ENCODE measurements at regions not wholly inside any gene's neighbourhood (a gene's known extent, or its start where the extent isn't known, plus 50 kb on each side); places are given as distances from the start of the nearest gene placed in this dataset.
A peak's percentile ranks its signal among the peaks of the same experiment; 100 is the strongest.

GRCh38 chr2:166716968-166717367 lies 171.3 kb upstream of the XIRP2 start:
- TF ChIP-seq JUNB (IDR thresholded peaks at IDR 0.05; ENCODE audit: unreplicated experiment) (no peak), ETS1 (IDR thresholded peaks at IDR 0.05) (no peak), ZNF114 (CRISPR knock-in tag; IDR thresholded peaks at IDR 0.05) (no peak), STAT1 (IDR thresholded peaks at IDR 0.05; ENCODE audit: unreplicated experiment) (no peak)
- no peaks in the 10 kb centered on the region for H3K4me1 Mint-ChIP-seq

GRCh38 chr2:166700079-166700478 lies 188.2 kb upstream of the XIRP2 start:
- H4K20me1 ChIP-seq (replicated peaks; ENCODE audit: insufficient read depth), result no peaks in the 10 kb centered on the region
- H3K4me2 ChIP-seq, result no peak overlapping the region
- no peaks in the 10 kb centered on the region for H3F3A ChIP-seq (replicated peaks; ENCODE audit: low read depth)
- Mint-ChIP-seq H3K9me3 (no peaks in the 10 kb centered on the region), H3K36me3 (ENCODE audit: low read depth) (no peaks in the 10 kb centered on the region), H3K27me3 (ENCODE audit: insufficient read depth, low read depth, poor library complexity) (no peaks in the 10 kb centered on the region), H3K4me3 (no peak overlapping the region), H3K27ac (no peak overlapping the region), H3K4me1 (no peaks in the 10 kb centered on the region)
- H3K79me2 ChIP-seq (replicated peaks; ENCODE audit: insufficient read depth), result no peaks in the 10 kb centered on the region
- H3K36me3 ChIP-seq (ENCODE audit: insufficient read depth), result no peaks in the 10 kb centered on the region
- ATAC-seq (no peak), DNase-seq (ENCODE audit: low spot score) (peak; percentile 2)
- no peaks in the 10 kb centered on the region for H3K27me3 ChIP-seq (ENCODE audit: insufficient read depth)
- no peaks in the 10 kb centered on the region for H3K9me2 ChIP-seq (ENCODE audit: insufficient read depth)
- H3K4me1 ChIP-seq (ENCODE audit: insufficient read depth), result no peaks in the 10 kb centered on the region
- no peak overlapping the region for H2AFZ ChIP-seq
- no peak overlapping the region for H3K27ac ChIP-seq (ENCODE audit: low read depth)
- TF ChIP-seq CTCF (conservative IDR thresholded peaks at IDR 0.05; ENCODE audit: low read depth in 2 of 2) (peak in 1 of 2 experiments; percentile 48; a peak in 3 of 4 replicates), ETS1 (IDR thresholded peaks at IDR 0.05) (no peak)
- no peak overlapping the region for H3K4me3 ChIP-seq

More at GRCh38 chr2:166716968-166717367, 171.3 kb upstream of the XIRP2 start:
- Histone ChIP-seq H2AFZ (no peak overlapping the region), H3K9me2 (ENCODE audit: insufficient read depth) (no peaks in the 10 kb centered on the region), H3K4me1 (ENCODE audit: insufficient read depth) (no peaks in the 10 kb centered on the region), H4K20me1 (replicated peaks; ENCODE audit: insufficient read depth) (no peaks in the 10 kb centered on the region), H3K4me3 (no peak overlapping the region), H3K79me2 (replicated peaks; ENCODE audit: insufficient read depth) (no peaks in the 10 kb centered on the region), H3K27ac (ENCODE audit: low read depth) (no peak overlapping the region), H3F3A (replicated peaks; ENCODE audit: low read depth) (no peaks in the 10 kb centered on the region), H3K27me3 (ENCODE audit: insufficient read depth) (no peaks in the 10 kb centered on the region), H3K36me3 (ENCODE audit: insufficient read depth) (no peaks in the 10 kb centered on the region), H3K4me2 (no peak overlapping the region)
- H3K27ac Mint-ChIP-seq, result no peak overlapping the region
- no peak overlapping the region for H3K4me3 Mint-ChIP-seq
- DNase-seq (ENCODE audit: low spot score) (no peak), ATAC-seq (no peak)
- H3K9me3 Mint-ChIP-seq, result peaks cover 7% of the 10 kb centered on the region
- no peaks in the 10 kb centered on the region; the same call in 2 of the 3 replicates for H3K36me3 Mint-ChIP-seq (ENCODE audit: low read depth)
- peaks cover 2% of the 10 kb centered on the region for H3K27me3 Mint-ChIP-seq (ENCODE audit: insufficient read depth, low read depth, poor library complexity)

- Mint-ChIP-seq H3K36me3 (ENCODE audit: low read depth) (no peaks in the 10 kb centered on the region), H3K4me1 (no peaks in the 10 kb centered on the region), H3K27ac (no peak overlapping the region), H3K4me3 (no peak overlapping the region), H3K27me3 (ENCODE audit: insufficient read depth, low read depth, poor library complexity) (no peaks in the 10 kb centered on the region), H3K9me3 (no peaks in the 10 kb centered on the region; the same call in 2 of the 3 replicates)
- Histone ChIP-seq H3F3A (replicated peaks; ENCODE audit: low read depth) (no peaks in the 10 kb centered on the region), H3K27ac (ENCODE audit: low read depth) (no peak overlapping the region), H3K27me3 (ENCODE audit: insufficient read depth) (no peaks in the 10 kb centered on the region), H2AFZ (no peak overlapping the region), H3K79me2 (replicated peaks; ENCODE audit: insufficient read depth) (no peaks in the 10 kb centered on the region), H3K4me1 (ENCODE audit: insufficient read depth) (no peaks in the 10 kb centered on the region), H3K4me2 (no peak overlapping the region), H3K4me3 (no peak overlapping the region), H3K36me3 (ENCODE audit: insufficient read depth) (no peaks in the 10 kb centered on the region), H3K9me2 (ENCODE audit: insufficient read depth) (no peaks in the 10 kb centered on the region), H4K20me1 (replicated peaks; ENCODE audit: insufficient read depth) (no peaks in the 10 kb centered on the region)
- DNase-seq (ENCODE audit: low spot score) (no peak), ATAC-seq (no peak)
- no peak for TF ChIP-seq EZH2 (IDR thresholded peaks at IDR 0.05; ENCODE audit: low read depth, unreplicated experiment)
- no peak for TF ChIP-seq CTCF (conservative IDR thresholded peaks at IDR 0.05; ENCODE audit: low read depth in 2 of 2)
Measured at GRCh38 chr2:166695154-166695553, 193.1 kb upstream of the XIRP2 start.

All from GM23338 (cell line).